Liver (tissue), 3 donors: ENCODE measurements at regions not wholly inside any gene's neighbourhood (a gene's known extent, or its start where the extent isn't known, plus 50 kb on each side); places are given as distances from the start of the nearest gene placed in this dataset.
"Not testable (repeated sequence)": the region's sequence is repeated elsewhere in the genome, so short reads cannot be mapped to it uniquely, and the experiment has no call there.

Source experiments
- CTCF ChIP-seq: fragments of 150-350 bp; IDR thresholded peaks from 2 replicates; pipeline ENCODE4 v1.5.1; 2017; ENCODE audit warnings: improper control_type of control experiment, low read depth, low read length; ENCODE audit not compliant: missing input control
- EGR1 ChIP-seq, 2 donors: IDR thresholded peaks; 2 replicates each; pipeline ENCODE4 v1.6.1; 2016 to 2018; ENCODE audit warnings: antibody characterized with exemption in 2 of 2, low read depth in 2 of 2
- FOXA1 ChIP-seq: IDR thresholded peaks from 2 replicates; pipeline ENCODE4 v1.6.1; 2016; ENCODE audit warnings: antibody characterized with exemption
- JUND ChIP-seq, 2 donors: IDR thresholded peaks; 2 replicates each; pipeline ENCODE4 v1.6.1; 2016; ENCODE audit warnings: antibody characterized with exemption in 2 of 2
- MAX ChIP-seq: IDR thresholded peaks from 2 replicates; pipeline ENCODE4 v1.6.1; 2016; ENCODE audit warnings: antibody characterized with exemption
- RAD21 ChIP-seq, 2 donors: IDR thresholded peaks; 2 replicates each; pipeline ENCODE4 v1.6.1; 2016; ENCODE audit warnings: antibody characterized with exemption in 2 of 2, mild to moderate bottlenecking in 2 of 2
- REST ChIP-seq: IDR thresholded peaks from 2 replicates; pipeline ENCODE4 v1.6.1; 2016; ENCODE audit warnings: antibody characterized with exemption, mild to moderate bottlenecking
- RXRA ChIP-seq, 2 donors: IDR thresholded peaks; 2 replicates each; pipeline ENCODE4 v1.6.1; 2017 to 2018; ENCODE audit warnings: antibody characterized with exemption in 2 of 2, mild to moderate bottlenecking in 1 of 2
- SP1 ChIP-seq: IDR thresholded peaks from 2 replicates; pipeline ENCODE4 v1.6.1; 2018; ENCODE audit warnings: antibody characterized with exemption, mild to moderate bottlenecking
- TAF1 ChIP-seq: conservative IDR thresholded peaks from 2 replicates; pipeline ENCODE4 v1.6.1; 2016; ENCODE audit warnings: antibody characterized with exemption, mild to moderate bottlenecking
- ZBTB33 ChIP-seq: IDR thresholded peaks from 2 replicates; pipeline ENCODE4 v1.6.1; 2016; ENCODE audit warnings: antibody characterized with exemption
- donor health status: healthy.
- donor health status: healthy.

GRCh38 chr1:157205982-157206381, 67.8 kb upstream of the ETV3 start:
- not testable (repeated sequence) for TF ChIP-seq CTCF; EGR1 (IDR thresholded peaks at IDR 0.05; ENCODE audit: low read depth in 2 of 2); RXRA (IDR thresholded peaks at IDR 0.05); ZBTB33; SP1; REST; JUND (IDR thresholded peaks at IDR 0.05); FOXA1; RAD21 (IDR thresholded peaks at IDR 0.05); MAX; TAF1
